ENCODE measurements at regions not wholly inside any gene's neighbourhood (a gene's known extent, or its start where the extent isn't known, plus 50 kb on each side); places are given as distances from the start of the nearest gene placed in this dataset.

DNA sequence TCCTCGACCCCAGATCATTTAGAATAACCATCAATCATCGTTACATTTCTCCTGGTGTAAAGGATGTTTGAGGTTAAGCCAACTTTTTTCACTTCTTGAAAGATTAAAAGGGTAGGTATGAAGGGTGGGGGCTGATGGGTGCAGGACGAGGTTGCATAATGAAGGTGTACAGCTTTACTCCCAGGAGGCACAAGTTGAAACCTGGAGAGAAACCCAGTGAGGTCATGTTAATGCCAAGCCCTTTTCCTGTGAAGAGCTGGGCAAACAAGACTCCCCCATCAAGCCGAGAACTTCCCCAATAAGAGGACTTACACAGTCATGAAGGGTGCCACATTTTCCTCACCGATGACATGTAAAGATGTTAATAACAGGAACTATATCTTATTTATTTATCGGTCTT lies 84.3 kb downstream of the FZD10 start:
- Mint-ChIP-seq H3K9me3 (no peaks in the 10 kb centered on the region), H3K27me3 (no peaks in the 10 kb centered on the region), H3K4me1 (no peaks in the 10 kb centered on the region), H3K4me3 (no peak overlapping the region), H3K27ac (no peak overlapping the region), H3K36me3 (no peaks in the 10 kb centered on the region)
- CTCF ChIA-PET, result no interaction called here
- DNase-seq, result no peak

DNA sequence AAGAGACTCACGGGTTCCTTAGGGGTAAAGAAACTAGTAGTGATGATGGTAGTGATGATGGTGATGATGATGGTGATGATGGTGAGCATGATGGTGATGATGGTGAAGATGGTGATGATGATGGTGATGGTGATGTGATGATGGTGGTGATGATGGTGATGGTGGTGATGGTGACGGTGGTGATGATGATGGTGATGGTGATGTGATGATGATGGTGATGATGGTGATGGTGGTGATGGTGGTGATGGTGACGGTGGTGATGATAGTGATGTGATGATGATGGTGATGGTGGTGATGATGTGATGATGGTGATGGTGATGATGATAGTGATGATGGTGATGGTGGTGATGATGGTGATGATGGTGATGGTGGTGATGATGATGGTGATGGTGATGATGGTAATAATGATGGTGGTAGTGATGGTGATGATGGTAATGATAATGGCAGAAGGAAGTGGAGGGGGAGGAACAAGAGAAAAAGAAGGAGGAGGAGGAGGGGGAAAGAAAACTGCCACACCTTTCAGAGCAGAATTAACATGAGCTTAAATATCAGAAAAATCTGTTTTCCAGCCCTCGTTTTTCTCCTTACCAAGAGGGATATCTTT lies 85.5 kb downstream of the FZD10 start:
- no peaks in the 10 kb centered on the region for H3K4me1 Mint-ChIP-seq
- H3K27ac Mint-ChIP-seq, result no peak overlapping the region
- H3K9me3 Mint-ChIP-seq, result no peaks in the 10 kb centered on the region
- H3K4me3 Mint-ChIP-seq, result no peak overlapping the region
- no peaks in the 10 kb centered on the region for H3K27me3 Mint-ChIP-seq
- no peak for DNase-seq
- no peaks in the 10 kb centered on the region for H3K36me3 Mint-ChIP-seq
- CTCF ChIA-PET, result interaction anchor here (1.0 kb wide), 2 partner anchors 14 to 93 kb away, joined by 3 read pairs; no protein-coding TSS in a partner anchor

- DNase-seq, result no peak
- no peak overlapping the region for H3K4me3 Mint-ChIP-seq
- no peaks in the 10 kb centered on the region for H3K9me3 Mint-ChIP-seq
- no peaks in the 10 kb centered on the region for H3K27me3 Mint-ChIP-seq
- H3K27ac Mint-ChIP-seq, result no peak overlapping the region
- H3K36me3 Mint-ChIP-seq, result no peaks in the 10 kb centered on the region
- no peaks in the 10 kb centered on the region for H3K4me1 Mint-ChIP-seq
- CTCF ChIA-PET, result no interaction called here
Measured at GRCh38 chr12:130249376-130249775, 87.1 kb downstream of the FZD10 start.

DNA sequence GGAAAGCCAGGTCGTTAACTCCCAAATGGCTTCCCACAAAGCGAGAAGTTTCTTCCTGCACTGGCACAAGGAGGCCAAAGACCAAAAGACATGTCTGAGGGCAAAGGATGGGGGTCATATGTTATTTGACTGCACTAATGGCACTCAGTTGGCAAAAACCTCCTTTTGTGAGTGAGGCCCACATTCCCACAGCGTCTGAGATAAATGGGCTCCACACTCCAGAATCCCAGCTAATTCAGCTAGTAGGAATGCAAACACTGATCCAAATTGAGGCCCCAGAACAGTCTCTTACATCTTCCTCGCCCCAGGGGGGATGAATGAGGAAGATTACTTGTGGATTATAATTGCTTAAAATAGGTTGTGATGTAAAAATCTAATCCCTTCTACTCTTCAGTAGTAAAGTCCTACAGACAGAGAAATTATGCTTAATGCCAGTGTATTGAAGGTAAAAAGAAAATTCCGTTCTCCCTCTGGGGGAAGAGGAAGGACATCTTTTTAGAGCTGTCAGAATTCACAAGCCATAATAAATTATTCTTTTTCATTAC lies 86.4 kb upstream of the PIWIL1 start:
- Mint-ChIP-seq H3K9me3 (no peaks in the 10 kb centered on the region), H3K27ac (no peak overlapping the region), H3K4me3 (no peak overlapping the region), H3K36me3 (no peaks in the 10 kb centered on the region), H3K27me3 (no peaks in the 10 kb centered on the region), H3K4me1 (no peaks in the 10 kb centered on the region)
- DNase-seq, result no peak
- CTCF ChIA-PET, result no interaction called here

GRCh38 chr12:130253866-130254265 lies 83.8 kb upstream of the PIWIL1 start:
- Mint-ChIP-seq H3K4me1 (no peaks in the 10 kb centered on the region), H3K27me3 (no peaks in the 10 kb centered on the region), H3K4me3 (no peak overlapping the region), H3K9me3 (no peaks in the 10 kb centered on the region), H3K27ac (no peak overlapping the region), H3K36me3 (no peaks in the 10 kb centered on the region)
- no peak for DNase-seq
- CTCF ChIA-PET, result no interaction called here

- no peak overlapping the region for H3K4me3 Mint-ChIP-seq
- H3K27ac Mint-ChIP-seq, result no peak overlapping the region
- H3K27me3 Mint-ChIP-seq, result peaks cover 2% of the 10 kb centered on the region
- no peak for DNase-seq
- no peaks in the 10 kb centered on the region for H3K9me3 Mint-ChIP-seq
- no peaks in the 10 kb centered on the region for H3K36me3 Mint-ChIP-seq
- no peaks in the 10 kb centered on the region for H3K4me1 Mint-ChIP-seq
- CTCF ChIA-PET, result no interaction called here
Measured at GRCh38 chr12:130254461-130255276, 83.0 kb upstream of the PIWIL1 start.

DNA sequence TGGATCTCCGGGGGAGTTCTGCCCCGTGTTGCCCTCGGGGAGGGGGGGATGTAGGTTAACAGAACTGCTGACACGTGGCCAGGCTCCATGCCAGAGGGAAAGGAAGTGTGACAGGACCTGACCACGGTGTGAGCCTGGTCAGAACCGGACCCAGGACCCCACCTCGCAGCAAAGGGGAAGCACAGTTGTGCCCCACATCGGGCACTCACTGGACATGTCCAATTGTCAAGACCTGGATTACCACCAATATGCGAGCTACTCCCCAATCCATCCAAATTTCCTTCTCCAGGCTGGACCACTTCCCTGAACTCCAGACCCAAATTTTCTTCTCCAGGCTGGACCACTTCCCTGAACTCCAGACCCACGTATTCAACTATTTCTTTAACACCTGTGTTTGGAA lies 78.8 kb upstream of the PIWIL1 start:
- no peaks in the 10 kb centered on the region for H3K4me1 Mint-ChIP-seq
- CTCF ChIA-PET, result no interaction called here
- no peak overlapping the region for H3K4me3 Mint-ChIP-seq

GRCh38 chr12:130263025-130263424 lies 74.7 kb upstream of the PIWIL1 start:
- no peak for DNase-seq
- no peak overlapping the region for H3K27ac Mint-ChIP-seq
- no peaks in the 10 kb centered on the region for H3K9me3 Mint-ChIP-seq
- no peak overlapping the region for H3K4me3 Mint-ChIP-seq
- CTCF ChIA-PET, result no interaction called here
- no peaks in the 10 kb centered on the region for H3K36me3 Mint-ChIP-seq
- H3K27me3 Mint-ChIP-seq, result peaks cover 7% of the 10 kb centered on the region
- H3K4me1 Mint-ChIP-seq, result no peaks in the 10 kb centered on the region

More for the DNA sequence above, 78.8 kb upstream of the PIWIL1 start:
- no peak for DNase-seq
- H3K27ac Mint-ChIP-seq, result no peak overlapping the region
- H3K27me3 Mint-ChIP-seq, result peaks cover 3% of the 10 kb centered on the region
- H3K36me3 Mint-ChIP-seq, result no peaks in the 10 kb centered on the region
- no peaks in the 10 kb centered on the region for H3K9me3 Mint-ChIP-seq

DNA sequence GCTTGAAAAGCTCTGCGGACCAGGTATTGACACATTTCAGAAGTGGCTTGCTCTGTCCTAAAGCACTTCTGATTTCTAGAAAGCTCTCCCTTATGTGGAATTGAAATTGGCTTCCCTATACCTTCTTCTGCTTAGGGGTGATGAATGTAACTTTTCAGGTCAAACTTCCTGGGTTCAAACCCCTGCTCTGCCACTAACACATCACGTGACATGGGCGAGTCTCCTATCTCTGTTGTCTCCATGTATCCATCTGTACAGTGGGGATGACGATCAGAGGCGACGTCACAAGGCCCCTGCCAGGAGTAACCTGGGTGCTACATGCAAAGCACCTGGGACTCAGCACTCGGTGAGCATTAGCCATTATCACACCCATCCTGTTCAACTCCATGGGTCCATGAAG lies 73.7 kb upstream of the PIWIL1 start:
- CTCF ChIA-PET, result interaction anchor here (0.7 kb wide), 1 partner anchor 158 kb away, joined by 3 read pairs; no protein-coding TSS in a partner anchor
- peaks cover 7% of the 10 kb centered on the region for H3K27me3 Mint-ChIP-seq

GRCh38 chr12:130266751-130267150 lies 70.9 kb upstream of the PIWIL1 start:
- H3K27ac Mint-ChIP-seq, result no peak overlapping the region
- CTCF ChIA-PET, result interaction anchor here (0.6 to 1.9 kb wide), 2 partner anchors 14 to 235 kb away, joined by 3 to 7 read pairs; no protein-coding TSS in a partner anchor
- no peaks in the 10 kb centered on the region for H3K9me3 Mint-ChIP-seq
- no peak for DNase-seq
- H3K4me1 Mint-ChIP-seq, result no peaks in the 10 kb centered on the region
- H3K27me3 Mint-ChIP-seq, result peaks cover 11% of the 10 kb centered on the region
- no peaks in the 10 kb centered on the region for H3K36me3 Mint-ChIP-seq
- H3K4me3 Mint-ChIP-seq, result no peak overlapping the region

More for the DNA sequence above, 73.7 kb upstream of the PIWIL1 start:
- H3K36me3 Mint-ChIP-seq, result no peaks in the 10 kb centered on the region
- no peaks in the 10 kb centered on the region for H3K4me1 Mint-ChIP-seq
- H3K27ac Mint-ChIP-seq, result no peak overlapping the region
- no peak for DNase-seq
- no peaks in the 10 kb centered on the region for H3K9me3 Mint-ChIP-seq
- no peak overlapping the region for H3K4me3 Mint-ChIP-seq

- H3K4me3 Mint-ChIP-seq, result no peak overlapping the region
- H3K27me3 Mint-ChIP-seq, result peaks cover 5% of the 10 kb centered on the region
- H3K36me3 Mint-ChIP-seq, result no peaks in the 10 kb centered on the region
- CTCF ChIA-PET, result interaction anchor here (0.6 to 2.4 kb wide), 10 partner anchors 8 to 244 kb away, joined by 3 to 9 read pairs (median 4); no protein-coding TSS in a partner anchor
- DNase-seq, result peak; percentile 31
- peaks cover 18% of the 10 kb centered on the region for H3K4me1 Mint-ChIP-seq
- H3K27ac Mint-ChIP-seq, result peak overlapping the region; percentile 73
- H3K9me3 Mint-ChIP-seq, result no peaks in the 10 kb centered on the region
Measured at GRCh38 chr12:130280231-130280630, 57.5 kb upstream of the PIWIL1 start.

GRCh38 chr12:130280742-130281141 lies 56.9 kb upstream of the PIWIL1 start:
- peaks cover 5% of the 10 kb centered on the region for H3K27me3 Mint-ChIP-seq
- H3K4me1 Mint-ChIP-seq, result peaks cover 18% of the 10 kb centered on the region
- H3K36me3 Mint-ChIP-seq, result no peaks in the 10 kb centered on the region
- H3K27ac Mint-ChIP-seq, result no peak overlapping the region
- H3K4me3 Mint-ChIP-seq, result no peak overlapping the region
- no peak for DNase-seq
- CTCF ChIA-PET, result interaction anchor here (0.5 to 2.4 kb wide), 15 partner anchors 9 to 1508 kb away, joined by 3 to 9 read pairs (median 4); no protein-coding TSS in a partner anchor
- H3K9me3 Mint-ChIP-seq, result no peaks in the 10 kb centered on the region

DNA sequence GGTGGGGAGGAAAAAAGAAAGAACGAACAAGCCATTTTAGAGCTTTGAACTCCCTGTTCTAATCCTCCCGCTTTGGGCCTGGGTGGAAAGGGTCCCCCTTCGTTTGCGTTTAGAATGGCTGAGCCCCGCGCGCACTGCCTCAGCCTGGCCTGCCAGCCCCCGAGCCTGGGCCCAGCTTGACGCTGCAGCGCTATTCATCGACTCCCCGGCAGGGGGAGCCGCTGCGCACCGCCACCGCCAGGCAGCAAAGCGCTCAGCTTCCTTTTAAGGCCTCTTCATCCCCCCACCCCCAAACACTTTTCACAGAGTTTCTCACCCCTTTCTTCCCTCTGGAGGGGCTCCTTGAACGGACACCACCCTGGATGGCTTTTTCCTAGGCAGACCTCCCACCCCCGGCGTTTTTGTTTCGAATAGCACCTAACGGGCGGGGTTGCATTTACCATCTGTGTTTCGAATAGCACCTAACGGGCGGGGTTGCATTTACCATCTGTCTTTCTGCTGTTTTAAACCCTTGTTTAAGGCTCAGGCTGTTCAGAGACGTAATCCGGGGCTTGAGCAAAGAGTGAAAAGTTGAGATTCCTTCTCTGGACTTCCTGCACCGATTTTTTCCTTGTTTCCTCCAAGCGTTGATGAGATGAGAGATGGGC lies 56.4 kb upstream of the PIWIL1 start:
- CTCF ChIA-PET, result interaction anchor here (0.5 to 2.4 kb wide), 15 partner anchors 9 to 1509 kb away, joined by 3 to 9 read pairs (median 4); no protein-coding TSS in a partner anchor
- H3K36me3 Mint-ChIP-seq, result no peaks in the 10 kb centered on the region
- peaks cover 18% of the 10 kb centered on the region for H3K4me1 Mint-ChIP-seq
- H3K9me3 Mint-ChIP-seq, result no peaks in the 10 kb centered on the region
- no peak overlapping the region for H3K4me3 Mint-ChIP-seq
- no peak overlapping the region for H3K27ac Mint-ChIP-seq
- peak; percentile 57 for DNase-seq
- H3K27me3 Mint-ChIP-seq, result peaks cover 9% of the 10 kb centered on the region

GRCh38 chr12:130286041-130286440 lies 51.6 kb upstream of the PIWIL1 start:
- CTCF ChIA-PET, result interaction anchor here (1.0 kb wide), 1 partner anchor 34 kb away, joined by 4 read pairs; no protein-coding TSS in a partner anchor
- Mint-ChIP-seq H3K9me3 (peaks cover 3% of the 10 kb centered on the region), H3K36me3 (no peaks in the 10 kb centered on the region)

More at GRCh38 chr12:130286041-130286440, 51.6 kb upstream of the PIWIL1 start:
- H3K4me1 Mint-ChIP-seq, result peaks cover 9% of the 10 kb centered on the region
- H3K4me3 Mint-ChIP-seq, result no peak overlapping the region
- no peak for DNase-seq
- peaks cover 8% of the 10 kb centered on the region for H3K27me3 Mint-ChIP-seq
- no peak overlapping the region for H3K27ac Mint-ChIP-seq

Data from activated naive CD4-positive, alpha-beta T cell treated with anti-CD3 and anti-CD28 coated beads, Interleukin-2, amount 10 ng/mL, durations not matched to agents 7 days and 5 days (primary cell).